Pulmonary artery endothelial cell (primary cell): ENCODE measurements at regions not wholly inside any gene's neighbourhood (a gene's known extent, or its start where the extent isn't known, plus 50 kb on each side); places are given as distances from the start of the nearest gene placed in this dataset.
A peak's percentile ranks its signal among the peaks of the same experiment; 100 is the strongest.
"Not testable (repeated sequence)": the region's sequence is repeated elsewhere in the genome, so short reads cannot be mapped to it uniquely, and the experiment has no call there.

Source experiments
- DNase-seq: peaks from one replicate; pipeline ENCODE4 v3.0.0-alpha.2; 2011; ENCODE audit warnings: low read depth, low spot score

DNA sequence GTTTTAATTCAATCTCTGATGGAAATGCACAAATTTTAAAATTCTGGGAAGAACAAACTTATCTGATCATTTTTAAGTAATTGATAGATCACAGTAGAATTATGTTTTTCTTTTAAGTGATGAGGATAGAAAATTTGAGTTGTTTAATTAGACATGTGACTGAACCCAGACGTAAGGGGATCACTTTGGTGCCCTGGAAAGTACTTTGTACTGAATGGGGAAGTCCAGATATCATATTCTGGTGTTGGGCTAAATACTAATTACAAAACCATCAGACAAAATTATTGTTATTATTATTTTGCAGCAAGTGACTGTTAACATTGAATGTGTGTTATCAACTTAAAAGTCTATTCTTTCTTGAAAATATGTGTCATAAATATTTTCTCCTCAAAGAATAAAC, 994.6 kb downstream of the TSN start:
- no peak for DNase-seq

DNA sequence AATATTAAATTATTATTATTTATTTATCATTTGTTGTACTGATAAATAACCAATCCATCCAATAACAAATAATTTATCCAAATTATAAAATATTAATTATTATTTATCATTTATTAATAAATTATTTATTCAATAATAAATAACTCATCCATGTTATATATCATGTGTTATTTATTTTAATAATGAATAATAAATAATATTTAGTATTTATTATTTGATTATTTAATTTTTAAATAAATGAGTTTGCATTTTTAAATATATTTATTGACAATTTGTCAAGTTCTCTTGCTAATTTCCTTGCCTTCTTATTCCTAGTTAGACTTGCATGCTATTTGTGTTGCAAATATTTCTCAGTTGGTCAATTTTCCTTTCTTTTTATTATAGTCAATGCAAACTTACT, 995.4 kb downstream of the TSN start:
- no peak for DNase-seq

DNA sequence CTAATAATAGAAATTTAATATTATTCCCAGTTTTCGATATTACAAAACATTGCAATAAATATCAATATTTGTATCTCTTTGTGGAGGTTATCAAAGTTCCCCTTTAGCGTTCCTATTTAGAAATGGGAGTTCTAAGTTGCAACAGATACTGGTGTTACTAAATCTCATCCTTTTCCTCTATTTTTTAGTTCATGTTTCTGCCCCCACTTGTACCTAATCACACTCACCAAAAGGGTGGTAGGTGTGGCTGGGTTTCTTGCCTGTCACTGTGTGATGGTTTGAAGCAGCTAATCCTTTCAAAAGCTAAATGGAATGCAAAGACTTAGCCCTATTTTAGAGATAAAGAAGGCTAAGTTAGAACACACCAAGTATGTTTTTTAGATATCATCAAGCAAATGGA, 997.9 kb downstream of the TSN start:
- no peak for DNase-seq

- DNase-seq: no peak
These were observed 999.1 kb downstream of the TSN start for GRCh38 chr2:122754561-122754960.

GRCh38 chr2:122755281-122755780, 999.9 kb downstream of the TSN start:
- peak; percentile 30 for DNase-seq

DNA sequence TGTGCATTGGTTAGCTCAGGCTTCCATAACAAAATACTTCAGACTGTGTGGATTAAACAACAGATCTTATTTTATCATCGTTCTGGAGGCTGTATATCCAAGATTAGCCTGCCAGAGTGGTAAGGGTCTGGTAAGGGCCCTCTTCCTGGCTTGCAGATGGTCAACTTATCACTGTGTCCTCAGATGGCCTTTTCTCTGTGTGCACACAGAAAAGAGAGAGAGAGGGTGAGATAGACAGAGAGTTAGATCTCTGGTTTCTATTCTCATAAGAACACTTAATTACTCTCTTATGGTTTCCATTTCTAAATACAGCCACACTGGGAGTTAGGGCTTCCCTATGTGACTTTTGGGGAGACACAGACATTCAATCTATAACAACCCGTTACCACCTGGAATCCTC, 1003.5 kb downstream of the TSN start:
- no peak for DNase-seq

GRCh38 chr2:122764014-122764413, 1008.6 kb downstream of the TSN start:
- DNase-seq: no peak

GRCh38 chr2:122780251-122780650, 1024.8 kb downstream of the TSN start:
- no peak for DNase-seq

GRCh38 chr2:122794100-122794499, 1038.6 kb downstream of the TSN start:
- DNase-seq: no peak

DNA sequence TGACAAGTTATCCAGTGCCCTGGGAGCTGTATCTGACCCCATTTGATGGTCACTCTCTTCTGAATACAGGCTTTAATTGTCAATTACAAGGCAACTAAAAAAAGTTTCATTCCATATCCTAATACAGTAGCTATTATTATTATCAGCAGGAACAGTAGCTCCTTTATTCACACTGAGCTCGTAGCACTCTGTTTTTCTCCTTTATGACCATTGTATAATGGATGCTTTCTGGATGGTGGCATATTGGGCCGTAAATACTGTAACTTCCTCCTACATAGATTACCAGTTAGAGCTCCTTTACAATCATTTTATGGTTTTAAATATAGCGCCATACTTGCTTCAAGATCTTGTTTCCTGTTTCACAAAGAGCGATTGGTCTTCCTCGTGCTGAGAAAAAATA, 1040.3 kb downstream of the TSN start:
- DNase-seq: no peak

- DNase-seq: no peak
These were observed 1043.9 kb downstream of the TSN start for GRCh38 chr2:122799391-122799790.

DNA sequence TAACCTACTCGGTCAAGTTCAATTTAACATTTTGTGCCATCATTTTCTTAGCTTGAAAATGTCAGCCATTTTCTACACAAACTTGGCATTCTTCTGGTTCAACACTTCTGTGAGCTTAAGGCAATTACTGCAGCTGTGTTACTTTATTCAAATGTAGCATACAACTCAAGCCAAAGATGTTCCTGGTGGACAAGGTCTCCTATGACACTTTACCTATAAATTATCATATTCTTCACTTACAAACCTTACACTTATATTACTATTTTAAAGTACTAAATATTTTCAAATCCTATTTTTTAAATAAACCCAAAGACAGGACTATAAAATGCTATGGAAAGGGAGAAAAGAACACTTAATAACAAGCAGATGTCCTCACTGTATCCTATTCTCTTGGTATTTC, 1045.3 kb downstream of the TSN start:
- DNase-seq: no peak

GRCh38 chr2:122804494-122804893, 1049.0 kb downstream of the TSN start:
- DNase-seq: no peak

GRCh38 chr2:122805346-122805745, 1049.9 kb downstream of the TSN start:
- no peak for DNase-seq

GRCh38 chr2:122808286-122808969, 1053.0 kb downstream of the TSN start:
- DNase-seq: no peak

DNA sequence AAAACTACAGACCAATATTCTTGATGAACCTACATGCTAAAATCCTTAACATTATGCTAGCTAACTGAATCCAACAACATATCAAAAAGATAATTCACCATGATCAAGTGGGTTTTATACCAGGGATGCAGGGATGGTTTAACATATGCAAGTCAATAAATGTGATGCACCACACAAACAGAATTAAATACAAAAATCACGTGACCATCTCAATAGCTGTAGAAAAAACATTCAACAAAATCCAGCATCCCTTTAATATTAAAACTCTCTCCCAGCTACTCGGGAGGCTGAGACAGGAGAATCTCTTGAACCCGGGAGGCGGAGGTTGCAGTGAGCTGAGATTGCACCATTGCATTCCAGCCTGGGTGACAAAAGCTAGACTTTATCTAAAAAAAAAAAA, 1056.8 kb downstream of the TSN start:
- not testable (repeated sequence) for DNase-seq

DNA sequence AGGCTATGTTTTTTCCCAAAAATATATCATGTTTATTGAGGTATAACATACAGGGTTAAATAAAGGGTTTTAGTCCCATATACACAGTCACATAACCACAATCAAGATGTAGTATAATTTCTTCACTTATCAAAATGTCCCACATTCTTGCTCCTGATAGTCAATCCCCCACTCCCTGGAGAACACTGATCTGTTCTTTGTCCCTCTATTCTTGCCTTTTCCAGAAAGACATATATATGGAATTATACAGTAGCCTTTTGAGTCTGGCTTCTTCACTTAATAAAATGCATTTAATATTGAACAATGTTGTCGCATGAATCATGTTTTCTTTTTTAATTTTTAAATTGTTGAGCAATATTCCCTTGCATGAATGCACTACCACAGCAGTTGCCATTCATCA, 1059.7 kb downstream of the TSN start:
- no peak for DNase-seq

GRCh38 chr2:122816803-122817202, 1061.4 kb downstream of the TSN start:
- no peak for DNase-seq

GRCh38 chr2:122822319-122822718, 1066.9 kb downstream of the TSN start:
- no peak for DNase-seq

DNA sequence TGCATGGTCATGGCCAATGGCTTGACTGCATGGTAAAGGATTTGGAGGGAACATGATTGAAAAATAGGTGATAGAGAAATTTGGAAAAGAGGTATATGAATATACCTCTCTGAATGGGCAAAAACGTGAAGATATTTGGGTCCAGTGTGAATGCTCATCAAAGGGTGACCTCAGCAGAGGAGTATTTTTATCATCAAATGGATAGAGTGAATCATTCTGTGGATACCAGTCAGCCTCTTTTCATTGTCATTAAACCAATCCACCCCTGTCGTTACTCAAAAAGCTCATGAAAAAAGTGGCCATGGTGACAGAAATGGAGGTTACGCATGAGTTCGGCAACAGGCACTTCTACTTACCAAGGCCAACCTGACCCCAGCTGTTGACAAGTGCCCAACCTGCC, 1074.7 kb downstream of the TSN start:
- no peak for DNase-seq

DNA sequence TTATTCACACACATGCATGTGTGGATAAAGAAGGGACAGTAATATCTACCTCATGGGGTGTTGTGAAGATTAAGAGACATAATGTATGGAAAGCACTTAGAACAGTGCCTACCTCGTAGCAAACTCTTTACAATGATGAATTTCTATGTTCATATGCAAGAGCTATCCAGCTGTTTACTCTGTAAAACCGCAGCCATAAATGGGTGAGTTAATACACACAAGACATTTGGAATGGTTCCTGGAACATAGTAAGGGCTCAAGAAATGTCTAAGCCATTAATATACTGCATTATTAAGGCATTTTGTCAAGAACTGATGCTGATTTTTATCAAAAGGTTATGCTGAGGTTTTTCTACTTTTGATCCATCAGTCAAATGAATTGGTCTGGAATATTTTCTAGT, 1076.2 kb downstream of the TSN start:
- no peak for DNase-seq

GRCh38 chr2:122843503-122843902, 1088.1 kb downstream of the TSN start:
- DNase-seq: no peak

- DNase-seq: no peak
These were observed 1095.7 kb downstream of the TSN start for GRCh38 chr2:122851161-122851560.
